ENCODE measurements at regions not wholly inside any gene's neighbourhood (a gene's known extent, or its start where the extent isn't known, plus 50 kb on each side); places are given as distances from the start of the nearest gene placed in this dataset.

DNA sequence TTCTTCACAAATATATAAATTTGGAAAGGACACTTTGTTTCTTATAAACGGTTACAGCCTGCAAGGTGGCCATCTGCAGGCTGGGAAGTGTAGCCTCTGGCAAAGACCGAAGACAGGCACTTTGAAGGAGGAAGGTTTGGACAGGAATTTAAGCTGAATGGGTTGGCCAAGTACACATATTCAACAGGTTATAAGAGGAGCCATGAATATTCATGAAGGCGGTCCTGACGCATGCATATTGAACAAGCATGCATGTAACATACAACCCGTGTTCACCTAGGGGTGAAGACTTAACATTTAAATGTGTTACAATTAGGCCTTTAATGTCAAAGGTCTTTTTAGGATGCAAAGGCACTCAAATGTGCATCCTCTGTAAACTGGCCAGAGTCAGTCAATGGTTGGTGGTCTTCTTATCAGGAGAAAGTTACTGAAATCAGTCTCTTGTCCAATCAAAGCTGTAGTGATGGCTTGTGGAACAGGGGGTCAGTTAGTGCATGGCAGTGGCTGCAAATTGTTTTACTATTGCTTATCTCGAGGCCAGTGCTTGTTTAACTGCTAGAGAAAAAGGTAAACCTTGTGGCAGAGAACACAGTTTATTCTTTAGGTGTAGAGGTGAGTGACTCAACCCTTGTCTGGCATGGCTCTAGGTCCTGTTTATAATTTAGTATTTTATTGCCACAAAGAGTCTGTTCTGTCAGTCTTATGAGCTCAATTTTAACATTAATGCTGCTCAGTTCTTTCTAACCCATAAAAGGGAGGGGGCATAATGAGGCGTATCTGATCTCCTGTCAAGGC, 70.3 kb upstream of the F3 start:
- Histone ChIP-seq H3K9ac (ENCODE audit: low read depth, low read length) (no peak overlapping the region), H3K36me3 (ENCODE audit: insufficient read depth, low read depth, low read length) (no peaks in the 10 kb centered on the region), H3K4me1 (ENCODE audit: insufficient read depth, low read length) (peaks cover 6% of the 10 kb centered on the region), H3K9me3 (ENCODE audit: insufficient read depth, low read depth, low read length) (no peaks in the 10 kb centered on the region), H3K27ac (ENCODE audit: low read length) (no peak overlapping the region), H3K27me3 (ENCODE audit: insufficient read depth, low read length) (no peaks in the 10 kb centered on the region), H3K4me3 (ENCODE audit: low read length) (no peak overlapping the region)

DNA sequence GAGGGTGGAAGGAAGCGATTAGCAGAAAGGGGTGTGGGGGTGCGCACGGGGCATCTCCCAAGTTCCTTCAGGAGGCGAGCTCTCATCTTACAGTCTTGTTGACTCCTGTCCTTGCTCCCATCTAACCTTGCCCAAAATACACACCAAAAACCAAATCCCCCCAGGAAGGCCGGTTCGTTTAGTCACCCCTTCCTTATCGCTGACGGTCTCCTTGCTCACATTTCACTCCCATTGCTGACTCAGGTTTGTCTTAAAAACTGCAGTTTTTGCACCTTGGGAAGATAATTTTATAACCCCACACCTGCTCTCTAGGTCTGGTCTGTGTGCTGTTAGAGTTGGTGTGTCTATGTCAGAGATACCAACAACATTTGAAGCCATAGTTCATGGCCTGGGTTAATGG, 68.1 kb upstream of the F3 start:
- Histone ChIP-seq H3K36me3 (ENCODE audit: insufficient read depth, low read depth, low read length) (no peaks in the 10 kb centered on the region), H3K9ac (ENCODE audit: low read depth, low read length) (no peak overlapping the region), H3K27me3 (ENCODE audit: insufficient read depth, low read length) (no peaks in the 10 kb centered on the region), H3K27ac (ENCODE audit: low read length) (no peak overlapping the region), H3K4me3 (ENCODE audit: low read length) (no peak overlapping the region), H3K9me3 (ENCODE audit: insufficient read depth, low read depth, low read length) (no peaks in the 10 kb centered on the region), H3K4me1 (ENCODE audit: insufficient read depth, low read length) (no peaks in the 10 kb centered on the region)

- H3K27me3 ChIP-seq (ENCODE audit: insufficient read depth, low read length): no peaks in the 10 kb centered on the region
- H3K4me1 ChIP-seq (ENCODE audit: insufficient read depth, low read length): no peaks in the 10 kb centered on the region
- no peak overlapping the region for H3K4me3 ChIP-seq (ENCODE audit: low read length)
- no peaks in the 10 kb centered on the region for H3K36me3 ChIP-seq (ENCODE audit: insufficient read depth, low read depth, low read length)
- H3K9me3 ChIP-seq (ENCODE audit: insufficient read depth, low read depth, low read length): no peaks in the 10 kb centered on the region
- no peak overlapping the region for H3K9ac ChIP-seq (ENCODE audit: low read depth, low read length)
- no peak overlapping the region for H3K27ac ChIP-seq (ENCODE audit: low read length)
Measured at GRCh38 chr1:94608852-94609530, 67.4 kb upstream of the F3 start.

DNA sequence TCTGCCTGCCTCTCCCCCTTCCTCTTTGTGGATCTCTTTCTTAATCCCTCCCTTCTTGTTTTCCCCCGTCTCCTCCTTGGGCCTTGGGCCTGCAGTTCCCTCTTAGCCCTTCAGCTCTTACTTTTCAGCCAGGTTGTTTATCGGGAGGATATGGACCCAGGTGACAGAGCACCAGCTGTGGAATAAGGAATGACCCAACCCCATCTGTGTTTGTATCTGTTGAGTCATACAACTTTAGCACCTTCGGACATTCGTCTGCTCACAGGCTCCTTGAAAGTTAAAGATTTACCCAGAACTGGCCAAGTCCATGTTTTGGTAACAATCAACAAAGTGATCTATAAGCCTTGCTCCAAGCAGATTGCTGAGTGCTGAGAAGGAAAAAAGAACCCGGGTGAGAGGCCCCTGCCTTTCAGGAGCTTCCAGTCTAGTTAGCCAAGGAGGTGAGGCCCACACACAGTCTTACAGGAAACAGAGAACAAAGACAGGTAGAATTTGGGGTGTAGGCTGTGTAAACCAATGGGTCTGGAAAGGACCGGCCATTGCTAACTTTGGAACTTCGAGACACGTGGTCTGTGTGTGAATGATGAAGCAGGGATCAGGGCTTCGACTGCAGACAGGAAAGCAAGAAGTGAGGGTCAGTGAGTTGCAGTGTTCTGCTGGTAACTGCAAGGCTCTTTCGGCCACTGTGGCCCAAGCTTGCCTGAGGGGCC, 66.7 kb upstream of the F3 start:
- no peak overlapping the region for H3K9ac ChIP-seq (ENCODE audit: low read depth, low read length)
- H3K36me3 ChIP-seq (ENCODE audit: insufficient read depth, low read depth, low read length): no peaks in the 10 kb centered on the region
- H3K4me1 ChIP-seq (ENCODE audit: insufficient read depth, low read length): no peaks in the 10 kb centered on the region
- no peaks in the 10 kb centered on the region for H3K9me3 ChIP-seq (ENCODE audit: insufficient read depth, low read depth, low read length)
- no peaks in the 10 kb centered on the region for H3K27me3 ChIP-seq (ENCODE audit: insufficient read depth, low read length)
- no peak overlapping the region for H3K4me3 ChIP-seq (ENCODE audit: low read length)
- H3K27ac ChIP-seq (ENCODE audit: low read length): no peak overlapping the region

DNA sequence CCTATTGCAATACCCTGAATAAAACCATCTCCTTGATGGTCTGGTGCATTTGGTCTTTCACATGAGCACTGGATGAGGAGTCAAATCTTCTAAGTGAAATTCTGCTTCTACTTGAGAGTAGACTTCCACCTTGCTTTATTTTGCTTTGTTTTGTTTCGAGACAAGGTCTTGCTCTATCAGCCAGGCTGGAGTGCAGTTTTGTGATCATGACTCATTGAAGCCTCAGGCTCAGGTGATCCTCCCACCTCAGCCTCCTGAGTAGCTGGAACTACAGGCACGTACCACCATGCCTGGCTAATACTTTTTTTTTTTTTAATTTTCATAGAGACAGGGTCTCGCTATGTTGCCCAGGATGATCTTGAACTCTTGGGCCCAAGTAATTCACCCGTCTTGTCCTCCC, 65.8 kb upstream of the F3 start:
- no peaks in the 10 kb centered on the region for H3K36me3 ChIP-seq (ENCODE audit: insufficient read depth, low read depth, low read length)
- H3K9me3 ChIP-seq (ENCODE audit: insufficient read depth, low read depth, low read length): no peaks in the 10 kb centered on the region
- H3K4me3 ChIP-seq (ENCODE audit: low read length): no peak overlapping the region
- H3K9ac ChIP-seq (ENCODE audit: low read depth, low read length): no peak overlapping the region
- H3K27ac ChIP-seq (ENCODE audit: low read length): no peak overlapping the region
- H3K4me1 ChIP-seq (ENCODE audit: insufficient read depth, low read length): no peaks in the 10 kb centered on the region
- no peaks in the 10 kb centered on the region for H3K27me3 ChIP-seq (ENCODE audit: insufficient read depth, low read length)

- Histone ChIP-seq H3K27me3 (ENCODE audit: insufficient read depth, low read length) (no peaks in the 10 kb centered on the region), H3K9ac (ENCODE audit: low read depth, low read length) (no peak overlapping the region), H3K27ac (ENCODE audit: low read length) (no peak overlapping the region)
Measured at GRCh38 chr1:94606471-94606870, 64.9 kb upstream of the F3 start.

GRCh38 chr1:94603663-94604062, 62.1 kb upstream of the F3 start:
- Histone ChIP-seq H3K4me1 (ENCODE audit: insufficient read depth, low read length) (no peaks in the 10 kb centered on the region), H3K27me3 (ENCODE audit: insufficient read depth, low read length) (no peaks in the 10 kb centered on the region), H3K4me3 (ENCODE audit: low read length) (no peak overlapping the region), H3K9ac (ENCODE audit: low read depth, low read length) (no peak overlapping the region), H3K36me3 (ENCODE audit: insufficient read depth, low read depth, low read length) (no peaks in the 10 kb centered on the region), H3K9me3 (ENCODE audit: insufficient read depth, low read depth, low read length) (no peaks in the 10 kb centered on the region), H3K27ac (ENCODE audit: low read length) (no peak overlapping the region)

More at GRCh38 chr1:94606471-94606870, 64.9 kb upstream of the F3 start:
- Histone ChIP-seq H3K36me3 (ENCODE audit: insufficient read depth, low read depth, low read length) (no peaks in the 10 kb centered on the region), H3K4me1 (ENCODE audit: insufficient read depth, low read length) (no peaks in the 10 kb centered on the region), H3K9me3 (ENCODE audit: insufficient read depth, low read depth, low read length) (no peaks in the 10 kb centered on the region), H3K4me3 (ENCODE audit: low read length) (no peak overlapping the region)

- Histone ChIP-seq H3K9me3 (ENCODE audit: insufficient read depth, low read depth, low read length) (no peaks in the 10 kb centered on the region), H3K4me3 (ENCODE audit: low read length) (no peak overlapping the region), H3K4me1 (ENCODE audit: insufficient read depth, low read length) (no peaks in the 10 kb centered on the region), H3K9ac (ENCODE audit: low read depth, low read length) (no peak overlapping the region), H3K27ac (ENCODE audit: low read length) (no peak overlapping the region), H3K27me3 (ENCODE audit: insufficient read depth, low read length) (no peaks in the 10 kb centered on the region), H3K36me3 (ENCODE audit: insufficient read depth, low read depth, low read length) (no peaks in the 10 kb centered on the region)
Measured at GRCh38 chr1:94602802-94603625, 61.5 kb upstream of the F3 start.

GRCh38 chr1:94602316-94602715, 60.8 kb upstream of the F3 start:
- H3K4me3 ChIP-seq (ENCODE audit: low read length): no peak overlapping the region
- H3K4me1 ChIP-seq (ENCODE audit: insufficient read depth, low read length): no peaks in the 10 kb centered on the region
- H3K36me3 ChIP-seq (ENCODE audit: insufficient read depth, low read depth, low read length): no peaks in the 10 kb centered on the region
- H3K9ac ChIP-seq (ENCODE audit: low read depth, low read length): no peak overlapping the region
- no peaks in the 10 kb centered on the region for H3K9me3 ChIP-seq (ENCODE audit: insufficient read depth, low read depth, low read length)
- H3K27ac ChIP-seq (ENCODE audit: low read length): no peak overlapping the region
- H3K27me3 ChIP-seq (ENCODE audit: insufficient read depth, low read length): no peaks in the 10 kb centered on the region

- Histone ChIP-seq H3K27me3 (ENCODE audit: insufficient read depth, low read length) (no peaks in the 10 kb centered on the region), H3K9ac (ENCODE audit: low read depth, low read length) (no peak overlapping the region), H3K9me3 (ENCODE audit: insufficient read depth, low read depth, low read length) (no peaks in the 10 kb centered on the region), H3K27ac (ENCODE audit: low read length) (no peak overlapping the region), H3K4me1 (ENCODE audit: insufficient read depth, low read length) (peaks cover 8% of the 10 kb centered on the region; the same call in 1 of the 2 replicates), H3K4me3 (ENCODE audit: low read length) (no peak overlapping the region), H3K36me3 (ENCODE audit: insufficient read depth, low read depth, low read length) (no peaks in the 10 kb centered on the region)
Measured at GRCh38 chr1:94600556-94600955, 59.0 kb upstream of the F3 start.

DNA sequence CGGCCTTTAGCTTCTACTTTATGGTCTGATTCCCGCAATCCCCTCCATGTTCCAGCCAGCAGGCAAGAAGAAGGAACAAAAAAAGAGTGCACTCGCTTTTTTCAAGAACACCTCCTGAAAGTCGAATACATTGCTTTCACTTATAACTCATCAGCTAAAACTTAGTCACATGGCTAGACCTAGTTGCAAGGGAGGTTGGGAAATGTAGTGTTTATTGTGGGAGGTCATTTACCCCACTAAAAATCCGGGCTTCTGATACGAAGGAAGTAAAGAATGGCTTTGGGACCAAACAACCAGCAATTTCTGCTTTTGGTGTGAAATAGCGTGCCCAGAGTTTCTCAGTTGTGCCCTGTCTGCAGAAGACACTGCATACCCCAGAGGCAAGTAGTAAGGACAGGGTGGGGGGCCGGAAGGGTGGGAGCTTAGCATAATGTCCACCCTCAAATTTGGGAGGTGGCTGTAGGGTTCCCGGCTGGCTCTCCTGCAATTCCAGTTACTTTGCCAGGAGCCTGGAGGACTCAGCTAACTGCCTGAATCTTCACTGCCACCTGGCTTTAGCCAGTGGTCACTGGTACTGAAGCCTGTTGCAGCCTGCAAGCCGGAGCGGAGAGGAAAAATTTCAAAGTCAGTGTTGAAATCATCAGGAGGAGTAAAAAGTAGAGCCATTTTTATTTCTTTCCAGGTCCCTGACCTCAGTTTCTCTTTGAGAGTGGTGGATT, 57.7 kb upstream of the F3 start:
- Histone ChIP-seq H3K4me3 (ENCODE audit: low read length) (no peak overlapping the region), H3K9me3 (ENCODE audit: insufficient read depth, low read depth, low read length) (no peaks in the 10 kb centered on the region), H3K4me1 (ENCODE audit: insufficient read depth, low read length) (peaks cover 8% of the 10 kb centered on the region; the same call in 1 of the 2 replicates), H3K36me3 (ENCODE audit: insufficient read depth, low read depth, low read length) (no peaks in the 10 kb centered on the region), H3K27ac (ENCODE audit: low read length) (no peak overlapping the region), H3K9ac (ENCODE audit: low read depth, low read length) (no peak overlapping the region), H3K27me3 (ENCODE audit: insufficient read depth, low read length) (no peaks in the 10 kb centered on the region)

Data from iPS-20b (cell line).